ENCODE measurements at regions not wholly inside any gene's neighbourhood (a gene's known extent, or its start where the extent isn't known, plus 50 kb on each side); places are given as distances from the start of the nearest gene placed in this dataset.
"Not testable (repeated sequence)": the region's sequence is repeated elsewhere in the genome, so short reads cannot be mapped to it uniquely, and the experiment has no call there.

DNA sequence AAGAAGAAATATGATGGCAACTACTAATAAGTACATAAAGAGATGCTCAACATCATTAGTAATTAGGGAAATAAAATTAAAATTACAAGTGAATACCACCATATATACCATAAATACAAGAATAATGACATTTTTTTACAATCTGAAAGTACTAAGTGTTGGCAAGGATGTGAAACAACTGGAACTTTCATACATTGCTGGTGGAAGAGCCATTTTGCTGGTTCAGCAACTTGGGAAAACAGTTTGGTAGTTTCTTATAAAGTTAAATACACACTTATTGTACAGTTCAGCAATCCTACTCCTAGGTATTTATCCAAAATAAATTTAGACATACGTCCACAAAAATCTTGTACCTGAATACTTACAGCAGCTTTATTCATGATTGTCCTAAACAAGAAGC lies 192.9 kb downstream of the CARTPT start:
- DNase-seq (ENCODE audit: low read depth in 4 of 6, low spot score in 6 of 6), result no peak
- H3K27ac ChIP-seq (ENCODE audit: low read depth, low read length), result no peak overlapping the region
- H3K4me3 ChIP-seq (ENCODE audit: low read depth, low read length), result no peak overlapping the region
- no peaks in the 10 kb centered on the region for H3K27me3 ChIP-seq (ENCODE audit: control insufficient read depth, insufficient read depth, low read length)
- WGBS (ENCODE audit: insufficient coverage), result no CpG with 5 or more reads among the region's 1 CpG
- H3K36me3 ChIP-seq (ENCODE audit: control insufficient read depth, insufficient read depth, low read length), result no peaks in the 10 kb centered on the region
- no peaks in the 10 kb centered on the region for H3K9me3 ChIP-seq (ENCODE audit: control insufficient read depth, insufficient read depth, low read length)
- H3K4me1 ChIP-seq (ENCODE audit: control insufficient read depth, insufficient read depth, low read length), result no peaks in the 10 kb centered on the region

GRCh38 chr5:71914281-71914680 lies 193.0 kb upstream of the MAP1B start:
- Histone ChIP-seq H3K27me3 (ENCODE audit: control insufficient read depth, insufficient read depth, low read length) (no peaks in the 10 kb centered on the region), H3K27ac (ENCODE audit: low read depth, low read length) (no peak overlapping the region), H3K9me3 (ENCODE audit: control insufficient read depth, insufficient read depth, low read length) (no peaks in the 10 kb centered on the region), H3K4me3 (ENCODE audit: low read depth, low read length) (no peak overlapping the region), H3K36me3 (ENCODE audit: control insufficient read depth, insufficient read depth, low read length) (no peaks in the 10 kb centered on the region), H3K4me1 (ENCODE audit: control insufficient read depth, insufficient read depth, low read length) (no peaks in the 10 kb centered on the region)
- WGBS (ENCODE audit: insufficient coverage), result 83% methylated on average over 1 of the region's 2 CpGs
- peak in 1 of 6 donors; percentile 56 for DNase-seq (ENCODE audit: low read depth in 4 of 6, low spot score in 6 of 6)

- peaks cover 4% of the 10 kb centered on the region for H3K4me1 ChIP-seq (ENCODE audit: control insufficient read depth, insufficient read depth, low read length)
- H3K9me3 ChIP-seq (ENCODE audit: control insufficient read depth, insufficient read depth, low read length), result no peaks in the 10 kb centered on the region
- no peaks in the 10 kb centered on the region for H3K27me3 ChIP-seq (ENCODE audit: control insufficient read depth, insufficient read depth, low read length)
- H3K4me3 ChIP-seq (ENCODE audit: low read depth, low read length), result no peak overlapping the region
- no peaks in the 10 kb centered on the region for H3K36me3 ChIP-seq (ENCODE audit: control insufficient read depth, insufficient read depth, low read length)
- no peak for DNase-seq (ENCODE audit: low read depth in 4 of 6, low spot score in 6 of 6)
- no peak overlapping the region for H3K27ac ChIP-seq (ENCODE audit: low read depth, low read length)
These were observed 184.6 kb upstream of the MAP1B start for GRCh38 chr5:71922584-71923106.

DNA sequence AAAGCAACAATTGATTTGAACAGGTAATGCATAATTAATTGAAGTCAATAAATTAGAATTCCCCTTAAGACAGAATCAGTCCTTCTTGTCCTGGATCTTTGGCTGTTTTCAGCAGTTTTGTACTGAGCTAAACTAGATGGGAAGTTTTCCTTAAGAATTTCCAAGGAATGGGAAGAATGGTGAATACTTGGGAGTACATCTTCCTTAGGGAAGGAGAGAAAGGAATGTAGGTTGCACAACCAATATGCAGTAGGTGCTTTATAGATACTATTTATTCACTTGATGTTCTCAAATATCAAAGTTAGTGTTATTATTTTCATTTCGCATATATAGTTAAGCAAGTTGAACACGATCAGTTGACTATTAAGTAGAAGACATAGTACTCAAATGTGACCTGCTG lies 183.5 kb upstream of the MAP1B start:
- WGBS (ENCODE audit: insufficient coverage), result no CpG with 5 or more reads among the region's 2 CpGs
- Histone ChIP-seq H3K4me1 (ENCODE audit: control insufficient read depth, insufficient read depth, low read length) (peaks cover 4% of the 10 kb centered on the region), H3K4me3 (ENCODE audit: low read depth, low read length) (no peak overlapping the region), H3K27me3 (ENCODE audit: control insufficient read depth, insufficient read depth, low read length) (no peaks in the 10 kb centered on the region), H3K36me3 (ENCODE audit: control insufficient read depth, insufficient read depth, low read length) (no peaks in the 10 kb centered on the region), H3K27ac (ENCODE audit: low read depth, low read length) (no peak overlapping the region), H3K9me3 (ENCODE audit: control insufficient read depth, insufficient read depth, low read length) (no peaks in the 10 kb centered on the region)
- no peak for DNase-seq (ENCODE audit: low read depth in 4 of 6, low spot score in 6 of 6)

GRCh38 chr5:71924325-71924724 lies 182.9 kb upstream of the MAP1B start:
- Histone ChIP-seq H3K36me3 (ENCODE audit: control insufficient read depth, insufficient read depth, low read length) (no peaks in the 10 kb centered on the region), H3K4me1 (ENCODE audit: control insufficient read depth, insufficient read depth, low read length) (peaks cover 4% of the 10 kb centered on the region)
- no peak for DNase-seq (ENCODE audit: low read depth in 4 of 6, low spot score in 6 of 6)

DNA sequence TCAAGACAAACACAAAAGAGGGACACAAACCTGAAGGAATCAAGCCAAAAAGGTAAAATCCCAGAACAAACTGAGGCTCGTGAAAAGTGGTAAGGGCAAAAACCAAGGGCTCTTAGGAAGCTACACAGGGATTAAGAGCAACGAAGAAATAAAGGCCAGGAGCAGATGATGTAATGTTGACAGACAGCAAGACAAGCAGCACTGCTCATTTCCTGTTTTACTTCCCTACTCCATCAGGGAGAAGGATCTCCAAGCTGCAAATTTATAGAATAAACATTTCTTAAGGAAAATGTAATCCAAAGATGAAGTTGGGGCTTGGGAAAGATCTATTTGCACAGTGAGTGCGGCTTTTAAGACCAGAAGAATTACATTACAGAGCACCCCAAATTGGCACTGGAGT lies 182.3 kb upstream of the MAP1B start:
- H3K4me1 ChIP-seq (ENCODE audit: control insufficient read depth, insufficient read depth, low read length), result peaks cover 4% of the 10 kb centered on the region
- no peak for DNase-seq (ENCODE audit: low read depth in 4 of 6, low spot score in 6 of 6)
- H3K4me3 ChIP-seq (ENCODE audit: low read depth, low read length), result no peak overlapping the region
- no peaks in the 10 kb centered on the region for H3K36me3 ChIP-seq (ENCODE audit: control insufficient read depth, insufficient read depth, low read length)
- no peaks in the 10 kb centered on the region for H3K9me3 ChIP-seq (ENCODE audit: control insufficient read depth, insufficient read depth, low read length)
- H3K27ac ChIP-seq (ENCODE audit: low read depth, low read length), result no peak overlapping the region
- 80% methylated on average over 1 of the region's 3 CpGs for WGBS (ENCODE audit: insufficient coverage)
- H3K27me3 ChIP-seq (ENCODE audit: control insufficient read depth, insufficient read depth, low read length), result no peaks in the 10 kb centered on the region

More at GRCh38 chr5:71924325-71924724, 182.9 kb upstream of the MAP1B start:
- Histone ChIP-seq H3K4me3 (ENCODE audit: low read depth, low read length) (no peak overlapping the region), H3K27ac (ENCODE audit: low read depth, low read length) (no peak overlapping the region), H3K9me3 (ENCODE audit: control insufficient read depth, insufficient read depth, low read length) (no peaks in the 10 kb centered on the region), H3K27me3 (ENCODE audit: control insufficient read depth, insufficient read depth, low read length) (no peaks in the 10 kb centered on the region)

DNA sequence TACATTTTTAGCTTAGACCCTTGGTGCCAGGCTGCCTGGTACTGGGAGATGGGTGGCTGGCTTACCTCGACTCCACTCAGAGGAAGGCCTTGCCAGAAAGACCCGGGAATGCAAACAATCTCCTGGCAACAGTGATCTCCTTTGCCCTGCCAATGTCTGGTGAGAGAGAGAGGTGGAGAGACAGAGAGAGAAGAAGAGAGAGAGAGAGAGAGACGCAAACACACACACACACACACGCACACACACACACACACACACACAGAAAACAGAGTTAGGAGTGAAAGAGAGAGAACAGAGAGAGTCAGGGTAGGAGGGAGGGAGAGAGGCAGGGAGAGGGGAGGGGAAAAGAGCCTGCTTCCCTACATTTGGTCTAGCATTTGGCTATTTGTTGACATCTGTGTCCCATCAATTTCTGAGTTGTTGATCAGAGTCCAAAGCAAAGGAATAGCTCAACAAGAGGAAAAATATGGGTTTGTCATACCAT lies 181.6 kb upstream of the MAP1B start:
- no peaks in the 10 kb centered on the region for H3K9me3 ChIP-seq (ENCODE audit: control insufficient read depth, insufficient read depth, low read length)
- no peaks in the 10 kb centered on the region for H3K36me3 ChIP-seq (ENCODE audit: control insufficient read depth, insufficient read depth, low read length)
- peak in 1 of 6 donors; percentile 73 for DNase-seq (ENCODE audit: low read depth in 4 of 6, low spot score in 6 of 6)
- H3K27me3 ChIP-seq (ENCODE audit: control insufficient read depth, insufficient read depth, low read length), result no peaks in the 10 kb centered on the region
- H3K4me3 ChIP-seq (ENCODE audit: low read depth, low read length), result no peak overlapping the region
- H3K4me1 ChIP-seq (ENCODE audit: control insufficient read depth, insufficient read depth, low read length), result peaks cover 4% of the 10 kb centered on the region
- no CpG with 5 or more reads among the region's 4 CpGs for WGBS (ENCODE audit: insufficient coverage)
- H3K27ac ChIP-seq (ENCODE audit: low read depth, low read length), result no peak overlapping the region

- WGBS (ENCODE audit: insufficient coverage), result 73% methylated on average over 3 of the region's 3 CpGs
- H3K36me3 ChIP-seq (ENCODE audit: control insufficient read depth, insufficient read depth, low read length), result no peaks in the 10 kb centered on the region
- peaks cover 19% of the 10 kb centered on the region for H3K4me1 ChIP-seq (ENCODE audit: control insufficient read depth, insufficient read depth, low read length)
- no peak overlapping the region for H3K4me3 ChIP-seq (ENCODE audit: low read depth, low read length)
- no peaks in the 10 kb centered on the region for H3K27me3 ChIP-seq (ENCODE audit: control insufficient read depth, insufficient read depth, low read length)
- no peaks in the 10 kb centered on the region for H3K9me3 ChIP-seq (ENCODE audit: control insufficient read depth, insufficient read depth, low read length)
- DNase-seq (ENCODE audit: low read depth in 4 of 6, low spot score in 6 of 6), result no peak
- no peak overlapping the region for H3K27ac ChIP-seq (ENCODE audit: low read depth, low read length)
These were observed 178.3 kb upstream of the MAP1B start for GRCh38 chr5:71929003-71929402.

DNA sequence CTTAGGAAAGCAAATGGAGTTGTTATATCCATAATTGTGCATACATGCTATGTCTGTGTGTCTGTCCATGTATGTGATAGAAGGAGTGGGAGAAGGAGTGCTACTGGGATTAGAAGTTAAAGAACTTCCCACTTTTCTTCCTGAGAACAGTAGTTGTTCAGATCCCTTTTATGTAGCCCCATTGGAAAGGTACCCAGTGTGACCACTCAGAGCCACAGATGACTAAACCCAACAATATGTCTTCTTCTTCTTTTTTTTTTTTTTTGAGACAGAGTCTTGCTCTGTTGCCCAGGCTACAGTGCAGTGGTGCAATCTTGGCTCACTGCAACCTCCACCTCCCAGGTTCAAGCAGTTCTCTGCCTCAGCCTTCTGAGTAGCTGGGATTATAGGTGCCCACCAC lies 176.7 kb upstream of the MAP1B start:
- H3K27ac ChIP-seq (ENCODE audit: low read depth, low read length); H3K27me3 ChIP-seq (ENCODE audit: control insufficient read depth, insufficient read depth, low read length); H3K4me3 ChIP-seq (ENCODE audit: low read depth, low read length); H3K36me3 ChIP-seq (ENCODE audit: control insufficient read depth, insufficient read depth, low read length); H3K9me3 ChIP-seq (ENCODE audit: control insufficient read depth, insufficient read depth, low read length); DNase-seq (ENCODE audit: low read depth in 4 of 6, low spot score in 6 of 6): not testable (repeated sequence)
- H3K4me1 ChIP-seq (ENCODE audit: control insufficient read depth, insufficient read depth, low read length), result peaks cover 17% of the 10 kb centered on the region

DNA sequence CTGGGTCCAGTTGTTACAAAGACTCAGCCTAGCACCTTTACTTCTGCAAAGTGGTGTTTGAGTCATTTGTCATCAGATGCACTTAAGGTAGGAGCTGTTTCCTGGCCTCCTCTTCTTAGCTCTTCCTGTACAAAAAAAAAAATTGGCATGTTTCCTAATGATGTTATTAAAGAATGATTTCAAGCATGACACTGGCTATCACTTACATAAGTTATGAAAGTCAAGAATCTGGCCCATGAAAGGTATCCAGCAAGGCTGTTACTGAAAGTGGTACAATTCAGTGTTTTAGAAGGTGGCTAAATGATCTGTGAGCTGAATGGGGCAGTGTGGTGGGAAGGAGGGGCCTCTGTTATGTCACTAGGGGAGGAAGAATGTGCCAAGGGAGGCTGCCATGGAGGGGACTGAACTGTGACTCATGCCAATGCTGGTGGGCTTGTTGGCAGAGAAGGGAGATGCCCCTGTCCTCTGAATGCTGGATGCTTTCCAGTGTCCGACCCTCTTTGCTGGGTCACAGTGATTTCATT lies 175.1 kb upstream of the MAP1B start:
- Histone ChIP-seq H3K4me1 (ENCODE audit: control insufficient read depth, insufficient read depth, low read length) (peaks cover 14% of the 10 kb centered on the region), H3K27me3 (ENCODE audit: control insufficient read depth, insufficient read depth, low read length) (no peaks in the 10 kb centered on the region), H3K27ac (ENCODE audit: low read depth, low read length) (no peak overlapping the region), H3K4me3 (ENCODE audit: low read depth, low read length) (no peak overlapping the region), H3K36me3 (ENCODE audit: control insufficient read depth, insufficient read depth, low read length) (no peaks in the 10 kb centered on the region), H3K9me3 (ENCODE audit: control insufficient read depth, insufficient read depth, low read length) (no peaks in the 10 kb centered on the region)
- WGBS (ENCODE audit: insufficient coverage), result no CpG with 5 or more reads among the region's 1 CpG
- DNase-seq (ENCODE audit: low read depth in 4 of 6, low spot score in 6 of 6), result peak in 2 of 6 donors; percentile 60 to 68

Measured in spinal cord (tissue), 9 donors.